H9 (cell line): ENCODE measurements at regions not wholly inside any gene's neighbourhood (a gene's known extent, or its start where the extent isn't known, plus 50 kb on each side); places are given as distances from the start of the nearest gene placed in this dataset.

ENCODE experiments used
- DNase-seq: peaks from one replicate; pipeline ENCODE4 v3.0.0-alpha.2; 2017
- H2AFZ ChIP-seq: one replicate; pipeline ENCODE4 v1.6.1; 2013; ENCODE audit warnings: mild to moderate bottlenecking, low read length, control low read depth, moderate library complexity
- H2AK5ac ChIP-seq: 2 replicates; pipeline ENCODE4 v1.6.1; 2013; ENCODE audit warnings: low read length, control low read depth, mixed read lengths; ENCODE audit not compliant: insufficient read length
- H2BK120ac ChIP-seq: one replicate; pipeline ENCODE4 v1.6.1; 2013; ENCODE audit warnings: low read depth, mild to moderate bottlenecking, low read length, control low read depth, inconsistent platforms; ENCODE audit not compliant: poor library complexity, severe bottlenecking
- H2BK12ac ChIP-seq: 2 replicates; pipeline ENCODE4 v1.6.1; 2013; ENCODE audit warnings: low read length, control low read depth, mixed read lengths, low read depth; ENCODE audit not compliant: insufficient read length
- H2BK15ac ChIP-seq: 2 replicates; pipeline ENCODE4 v1.6.1; 2013; ENCODE audit warnings: low read depth, low read length, control low read depth
- H2BK20ac ChIP-seq: one replicate; pipeline ENCODE4 v1.6.1; 2013; ENCODE audit warnings: low read depth, mild to moderate bottlenecking, low read length, control low read depth, inconsistent platforms; ENCODE audit not compliant: poor library complexity, severe bottlenecking
- H2BK5ac ChIP-seq: 2 replicates; pipeline ENCODE4 v1.6.1; 2013; ENCODE audit warnings: low read length, control low read depth, mixed read lengths; ENCODE audit not compliant: insufficient read length
- H3K14ac ChIP-seq: 2 replicates; pipeline ENCODE4 v1.6.1; 2013; ENCODE audit warnings: low read length, control low read depth; ENCODE audit not compliant: insufficient read depth
- H3K18ac ChIP-seq: 2 replicates; pipeline ENCODE4 v1.6.1; 2013; ENCODE audit warnings: low read depth, mild to moderate bottlenecking, mixed read lengths, low read length, control low read depth; ENCODE audit not compliant: insufficient read length
- H3K23ac ChIP-seq: 2 replicates; pipeline ENCODE4 v1.6.1; 2013; ENCODE audit warnings: low read length, control low read depth, mixed read lengths, low read depth; ENCODE audit not compliant: insufficient read length
- H3K23me2 ChIP-seq: 2 replicates; pipeline ENCODE4 v1.6.1; 2013; ENCODE audit warnings: low read depth, mild to moderate bottlenecking, mixed read lengths, low read length, control low read depth; ENCODE audit not compliant: insufficient read length, poor library complexity, severe bottlenecking
- H3K27ac ChIP-seq: 2 replicates; pipeline ENCODE4 v1.5.1; 2013; ENCODE audit warnings: low read length, control low read depth, mixed read lengths, low read depth; ENCODE audit not compliant: insufficient read length
- H3K27me3 ChIP-seq: 2 replicates; pipeline ENCODE4 v1.6.1; 2013; ENCODE audit warnings: low read length, control low read depth, inconsistent platforms; ENCODE audit not compliant: insufficient read depth
- H3K4ac ChIP-seq: 2 replicates; pipeline ENCODE4 v1.6.1; 2013; ENCODE audit warnings: low read depth, mild to moderate bottlenecking, control low read depth, inconsistent platforms, low read length, moderate library complexity
- H3K4me1 ChIP-seq: 2 replicates; pipeline ENCODE4 v1.6.1; 2013; ENCODE audit warnings: low read length, control low read depth, inconsistent platforms; ENCODE audit not compliant: insufficient read depth
- H3K4me2 ChIP-seq: 2 replicates; pipeline ENCODE4 v1.6.1; 2013; ENCODE audit warnings: low read length, control low read depth, mixed read lengths; ENCODE audit not compliant: insufficient read length, insufficient read depth
- H3K56ac ChIP-seq: 2 replicates; pipeline ENCODE4 v1.6.1; 2013; ENCODE audit warnings: low read depth, mild to moderate bottlenecking, mixed read lengths, low read length, control low read depth; ENCODE audit not compliant: insufficient read length
- H3K79me1 ChIP-seq: 2 replicates; pipeline ENCODE4 v1.6.1; 2013; ENCODE audit warnings: low read depth, mild to moderate bottlenecking, moderate library complexity, low read length, control low read depth, inconsistent platforms; ENCODE audit not compliant: insufficient read depth, poor library complexity, severe bottlenecking
- H3K79me2 ChIP-seq: 2 replicates; pipeline ENCODE4 v1.6.1; 2013; ENCODE audit warnings: low read length, control low read depth, inconsistent platforms; ENCODE audit not compliant: insufficient read depth
- H3K9ac ChIP-seq: 2 replicates; pipeline ENCODE4 v1.6.1; 2013; ENCODE audit warnings: low read length, control low read depth, mixed read lengths; ENCODE audit not compliant: insufficient read length; ENCODE audit errors: extremely low read depth
- H3K9me3 ChIP-seq: one replicate; pipeline ENCODE4 v1.6.1; 2013; ENCODE audit warnings: low read depth, low read length, inconsistent platforms; ENCODE audit not compliant: control insufficient read depth
- H3T11ph ChIP-seq: one replicate; pipeline ENCODE4 v1.6.1; 2013; ENCODE audit warnings: mild to moderate bottlenecking, low read length, control low read depth, inconsistent platforms
- H4K20me1 ChIP-seq: one replicate; pipeline ENCODE4 v1.6.1; 2013; ENCODE audit not compliant: control insufficient read depth, insufficient read length, insufficient read depth
- H4K5ac ChIP-seq: 2 replicates; pipeline ENCODE4 v1.6.1; 2013; ENCODE audit warnings: low read depth, mild to moderate bottlenecking, mixed read lengths, low read length, control low read depth; ENCODE audit not compliant: insufficient read length
- H4K8ac ChIP-seq: replicated peaks from 2 replicates; pipeline ENCODE4 v1.6.1; 2013; ENCODE audit warnings: low read length, control low read depth, mixed read lengths, low read depth; ENCODE audit not compliant: insufficient read length
- H4K91ac ChIP-seq: 2 replicates; pipeline ENCODE4 v1.6.1; 2013; ENCODE audit warnings: low read depth, mild to moderate bottlenecking, moderate library complexity, mixed read lengths, low read length, control low read depth; ENCODE audit not compliant: insufficient read length
- H3K27ac Mint-ChIP-seq, 3 experiments: 2 replicates in 2 of 3; 3 replicates in 1 of 3; pipeline ENCODE4 v1.8.0; 2020 to 2021; ENCODE audit warnings: mixed read lengths in 3 of 3, mild to moderate bottlenecking in 1 of 3, moderate library complexity in 1 of 3
- H3K27me3 Mint-ChIP-seq: 2 replicates; pipeline ENCODE4 v1.8.0; 2021; ENCODE audit warnings: low read depth, mild to moderate bottlenecking, moderate library complexity, mixed read lengths
- H3K36me3 Mint-ChIP-seq, 3 experiments: 2 replicates in 2 of 3; 3 replicates in 1 of 3; pipeline ENCODE4 v1.8.0; 2020 to 2021; ENCODE audit warnings: low read depth in 3 of 3, mixed read lengths in 3 of 3; ENCODE audit not compliant: insufficient read depth in 1 of 3
- H3K4me1 Mint-ChIP-seq, 2 experiments: 2 replicates each; pipeline ENCODE4 v1.8.0; 2020; ENCODE audit warnings: mixed read lengths in 2 of 2
- H3K4me3 Mint-ChIP-seq, 2 experiments: 2 replicates in 1 of 2; 3 replicates in 1 of 2; pipeline ENCODE4 v1.8.0; 2020 to 2021; ENCODE audit warnings: mild to moderate bottlenecking in 2 of 2, mixed read lengths in 2 of 2, moderate library complexity in 1 of 2
- H3K9me3 Mint-ChIP-seq, 2 experiments: 2 replicates in 1 of 2; 3 replicates in 1 of 2; pipeline ENCODE4 v1.8.0; 2020; ENCODE audit warnings: mild to moderate bottlenecking in 2 of 2, mixed read lengths in 2 of 2, moderate library complexity in 1 of 2
- CTCF ChIP-seq: fragments of 200-600 bp; sonication (generic); conservative IDR thresholded peaks from 3 replicates; pipeline ENCODE4 v1.8.0; 2021; ENCODE audit warnings: antibody characterized with exemption, mild to moderate bottlenecking
- WGBS: extraction: QIAGEN DNeasy Blood & Tissue Kit; methylation state at CpG from one replicate; pipeline ENCODE4 v1.1.7; 2013; ENCODE audit warnings: missing lambda C conversion rate, low lambda C conversion rate, mixed read lengths; ENCODE audit not compliant: insufficient read length; ENCODE audit errors: extremely low coverage; 5-methylcytosine and 5-hydroxymethylcytosine counted together

DNA sequence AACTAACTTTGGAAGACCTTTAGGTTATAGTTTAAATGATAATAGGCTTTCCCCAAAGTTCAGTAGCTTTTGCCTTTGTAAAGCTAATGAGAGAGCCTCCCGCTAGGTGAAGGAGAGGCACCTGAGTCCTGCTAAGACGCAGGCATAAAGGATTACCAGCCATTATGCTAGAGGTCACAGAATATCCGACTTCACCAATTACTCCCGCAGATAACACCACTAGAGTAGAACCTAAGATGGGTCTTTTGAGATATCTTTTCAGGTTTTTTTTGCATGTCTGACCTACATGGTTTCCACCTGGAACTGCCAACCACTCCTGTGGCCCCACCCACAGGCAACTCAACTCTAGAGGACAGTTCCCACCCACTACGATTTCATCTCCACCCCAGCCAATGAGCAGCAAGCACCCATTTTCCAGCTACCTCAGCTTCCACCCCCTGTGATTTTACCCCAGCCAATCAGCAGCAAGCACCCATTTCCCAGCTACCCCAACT, 314.3 kb downstream of the BRD1 start:
- Mint-ChIP-seq H3K27ac (peak overlapping the region; percentile 42 to 92 (median 83); a peak in 5 of 7 replicates), H3K9me3 (peaks cover 17% of the 10 kb centered on the region in 2 experiments), H3K4me1 (peaks cover 47 to 52% of the 10 kb centered on the region in 2 experiments), H3K27me3 (no peaks in the 10 kb centered on the region), H3K4me3 (peak overlapping the region; percentile 45 to 63), H3K36me3 (peaks cover 4 to 16% (median 5%) of the 10 kb centered on the region in 3 experiments; a peak in 6 of 7 replicates)
- no peak overlapping the region for H2BK20ac ChIP-seq
- H2AK5ac ChIP-seq: no peak overlapping the region
- no peak for TF ChIP-seq CTCF
- no peak overlapping the region for H4K8ac ChIP-seq
- no peak overlapping the region for H3K56ac ChIP-seq
- no peaks in the 10 kb centered on the region for H3K27me3 ChIP-seq
- H3K27ac ChIP-seq: no peak overlapping the region
- no peaks in the 10 kb centered on the region for H3K23me2 ChIP-seq
- H4K91ac ChIP-seq: no peak overlapping the region
- WGBS: no CpG with 5 or more reads among the region's 5 CpGs
- no peak overlapping the region for H2AFZ ChIP-seq
- H3K4me2 ChIP-seq: peak overlapping the region; percentile 22
- DNase-seq: peak; percentile 75
- no peak overlapping the region for H3K9ac ChIP-seq
- no peak overlapping the region for H2BK12ac ChIP-seq
- H3K4ac ChIP-seq: no peak overlapping the region
- H3K23ac ChIP-seq: no peak overlapping the region
- H3K79me1 ChIP-seq: no peaks in the 10 kb centered on the region
- H4K20me1 ChIP-seq: no peaks in the 10 kb centered on the region
- H3K18ac ChIP-seq: no peak overlapping the region
- no peak overlapping the region for H4K5ac ChIP-seq
- H3K79me2 ChIP-seq: no peaks in the 10 kb centered on the region
- no peak overlapping the region for H2BK5ac ChIP-seq
- H2BK15ac ChIP-seq: no peak overlapping the region
- peaks cover 5% of the 10 kb centered on the region; the same call in 1 of the 2 replicates for H3K4me1 ChIP-seq
- no peak overlapping the region for H3T11ph ChIP-seq
- H2BK120ac ChIP-seq: no peak overlapping the region
- H3K14ac ChIP-seq: no peak overlapping the region
- no peaks in the 10 kb centered on the region for H3K9me3 ChIP-seq
